ENCODE measurements at regions not wholly inside any gene's neighbourhood (a gene's known extent, or its start where the extent isn't known, plus 50 kb on each side); places are given as distances from the start of the nearest gene placed in this dataset.

GRCh38 chr10:6309816-6310215 lies 107.1 kb downstream of the PFKFB3 start (continued):
- TF ChIP-seq ZBTB33 (IDR thresholded peaks at IDR 0.05; ENCODE audit: extremely low read depth, insufficient replicate concordance, low read length) (no peak), CEBPB (IDR thresholded peaks at IDR 0.05; ENCODE audit: low read depth) (no peak), SIN3A (IDR thresholded peaks at IDR 0.05; ENCODE audit: low read depth) (no peak), ZNF274 (IDR thresholded peaks at IDR 0.05; ENCODE audit: low read depth, low read length) (no peak), MAX (IDR thresholded peaks at IDR 0.05) (no peak), FOSL1 (IDR thresholded peaks at IDR 0.05; ENCODE audit: low read depth) (no peak), EZH2phosphoT487 (IDR thresholded peaks at IDR 0.05; ENCODE audit: borderline replicate concordance) (no peak)

GRCh38 chr10:6310977-6311376 lies 108.2 kb downstream of the PFKFB3 start:
- TF ChIP-seq ZFX (IDR thresholded peaks at IDR 0.05) (no peak), TCF7L2 (IDR thresholded peaks at IDR 0.05; ENCODE audit: borderline replicate concordance, extremely low read depth, insufficient read depth, insufficient read length) (no peak), CBX3 (IDR thresholded peaks at IDR 0.05; ENCODE audit: low read depth) (no peak), ELF1 (IDR thresholded peaks at IDR 0.05; ENCODE audit: borderline replicate concordance, low read depth) (no peak), SP1 (IDR thresholded peaks at IDR 0.05; ENCODE audit: low read depth) (no peak), CEBPB (IDR thresholded peaks at IDR 0.05; ENCODE audit: low read depth) (no peak), ZBTB33 (IDR thresholded peaks at IDR 0.05; ENCODE audit: extremely low read depth, insufficient replicate concordance, low read length) (no peak), REST (IDR thresholded peaks at IDR 0.05; ENCODE audit: low read depth) (no peak), EGR1 (IDR thresholded peaks at IDR 0.05; ENCODE audit: low read depth) (no peak), EZH2 (IDR thresholded peaks at IDR 0.05) (no peak), YY1 (IDR thresholded peaks at IDR 0.05; ENCODE audit: extremely low read depth, insufficient replicate concordance, low read depth, low read length) (no peak), POLR2A (IDR thresholded peaks at IDR 0.05; ENCODE audit: borderline replicate concordance, extremely low read depth, insufficient read depth, insufficient read length) (no peak), ATF3 (IDR thresholded peaks at IDR 0.05) (no peak)
- ChIA-PET RAD21 (ENCODE audit: low non-redundant PET in 1 of 2, low total read pairs in 2 of 2, uncharacterized antibody in 2 of 2, unreplicated experiment in 2 of 2) (no interaction called here), POLR2A (no interaction called here), CTCF (no interaction called here)
- DNase-seq (ENCODE audit: low read depth, low spot score) (no peak), ATAC-seq (no peak)
- Histone ChIP-seq H3K36me3 (ENCODE audit: control insufficient read depth in 1 of 2, insufficient read depth in 2 of 2, low read length in 2 of 2) (no peaks in the 10 kb centered on the region), H3K9me2 (ENCODE audit: insufficient read depth) (no peaks in the 10 kb centered on the region), H3K4me3 (replicated peaks in 1 of 2; ENCODE audit: low read depth in 1 of 2, low read length in 2 of 2) (no peak overlapping the region), H3K4me1 (ENCODE audit: control insufficient read depth in 1 of 2, insufficient read depth in 2 of 2, low read length in 2 of 2) (no peaks in the 10 kb centered on the region; a peak in 1 of 4 replicates), H3K79me2 (ENCODE audit: insufficient read depth, low read length) (no peaks in the 10 kb centered on the region), H3K4me2 (ENCODE audit: low read length) (no peak overlapping the region), H3K27me3 (ENCODE audit: insufficient read depth, low read length) (0 out of 2 replicates have a peak, but pooled peaks cover 4% of the 10 kb centered on the region), H4K20me1 (ENCODE audit: insufficient read depth) (no peaks in the 10 kb centered on the region), H2AFZ (ENCODE audit: low read depth, low read length, poor library complexity, severe bottlenecking) (no peak overlapping the region), H3K27ac (ENCODE audit: low read depth, low read length) (no peak overlapping the region), H3K9ac (ENCODE audit: low read length) (no peak overlapping the region), H3K9me3 (ENCODE audit: control insufficient read depth in 1 of 2, insufficient read depth in 1 of 2, low read depth in 1 of 2, low read length in 2 of 2) (no peaks in the 10 kb centered on the region)
- BruUV-seq (replicated peaks), result no TSS peak
- intact Hi-C loops (cut with micrococcal nuclease), result no loop called here

All from HCT116 (cell line).